K562 (cell line): ENCODE measurements at regions not wholly inside any gene's neighbourhood (a gene's known extent, or its start where the extent isn't known, plus 50 kb on each side); places are given as distances from the start of the nearest gene placed in this dataset.

Source experiments
- ATAC-seq: fragments of 200-7000 bp; cut with Tn5 transposase; 3 replicates; pipeline ENCODE4 v1.9.1; 2020; ENCODE audit warnings: moderate library complexity
- BruUV-seq: library from RNA; stranded (reverse); fragments of 400-500 nt; replicated peaks from 2 replicates; lab custom pipeline; 2021; lab: Mats Ljungman, UMichigan
- CTCF ChIA-PET: fragments of 300-600 bp; formaldehyde crosslinking; extraction: SDS; loops from one replicate; lab custom pipeline; 2021; ENCODE audit warnings: low intra/inter-chr PET ratio; lab: Yijun Ruan, JAX
- POLR2A ChIA-PET: fragments of 300-600, 350-650 bp; sonication (Branson Sonifier 250); formaldehyde crosslinking; extraction: SDS; loops from one replicate; lab custom pipeline; 2021; ENCODE audit warnings: antibody characterized with exemption, inconsistent platforms; lab: Yijun Ruan, JAX
- DNase-seq, 4 experiments: peaks; one replicate each; pipeline versions ENCODE4 v3.0.0 to v3.0.0-alpha.2; 2011 to 2018; ENCODE audit warnings: low spot score in 3 of 4, mixed read lengths in 3 of 4; ENCODE audit errors: extremely low read depth in 1 of 4
- FAIRE-seq: peaks from 2 replicates; lab custom pipeline; 2011; peaks lifted over from hg19 to GRCh38; lab: Jason Lieb, UNC
- H2AFZ ChIP-seq: 2 replicates; pipeline ENCODE4 v1.6.0; 2011; ENCODE audit warnings: low read depth, low read length, control low read depth, inconsistent platforms
- H3K27ac ChIP-seq: fragments of 200-600 bp; 3 replicates; pipeline ENCODE4 v1.8.0; 2011; ENCODE audit warnings: low read depth, mild to moderate bottlenecking, control low read depth, inconsistent platforms, low read length, moderate library complexity, mixed read lengths; ENCODE audit errors: extremely low read depth
- H3K27me3 ChIP-seq, 2 experiments: fragments of 300-600 bp in 1 of 2; 2 replicates in 1 of 2; 3 replicates in 1 of 2; pipeline versions ENCODE4 v1.6.0 to v1.8.0; 2011; ENCODE audit warnings: inconsistent platforms in 2 of 2, low read length in 2 of 2, mild to moderate bottlenecking in 1 of 2, mixed read lengths in 1 of 2, moderate library complexity in 1 of 2; ENCODE audit not compliant: control insufficient read depth in 2 of 2, insufficient read depth in 2 of 2
- H3K36me3 ChIP-seq: fragments of 300-600 bp; 3 replicates; pipeline ENCODE4 v1.8.0; 2011; ENCODE audit warnings: mild to moderate bottlenecking, low read length, inconsistent platforms; ENCODE audit not compliant: control insufficient read depth, insufficient read depth
- H3K4me1 ChIP-seq, 2 experiments: fragments of 200-600 bp in 1 of 2; replicated peaks in 1 of 2; 2 replicates in 1 of 2; 3 replicates in 1 of 2; pipeline versions ENCODE4 v1.5.1 to v1.8.0; 2011; ENCODE audit warnings: inconsistent platforms in 2 of 2, low read length in 2 of 2, mild to moderate bottlenecking in 1 of 2, mixed read lengths in 1 of 2, moderate library complexity in 1 of 2; ENCODE audit not compliant: control insufficient read depth in 2 of 2, insufficient read depth in 2 of 2
- H3K4me2 ChIP-seq: 2 replicates; pipeline ENCODE4 v1.6.1; 2011; ENCODE audit warnings: low read length, control low read depth, inconsistent platforms, mixed read lengths; ENCODE audit not compliant: insufficient read depth
- H3K4me3 ChIP-seq: fragments of 200-600 bp; sonication (generic), shearing (Covaris generic); 2 replicates; pipeline ENCODE4 v1.5.1; 2016; ENCODE audit warnings: control low read depth, inconsistent platforms
- H3K79me2 ChIP-seq: fragments of 200-600 bp; 3 replicates; pipeline ENCODE4 v1.8.0; 2011; ENCODE audit warnings: low read length, inconsistent platforms; ENCODE audit not compliant: control insufficient read depth, insufficient read depth
- H3K9ac ChIP-seq, 2 experiments: 2 replicates each; pipeline versions ENCODE4 v1.6.0 to v1.6.1; 2011; ENCODE audit warnings: low read depth in 2 of 2, low read length in 2 of 2, control low read depth in 1 of 2, inconsistent platforms in 1 of 2, mild to moderate bottlenecking in 1 of 2, mixed read lengths in 1 of 2; ENCODE audit not compliant: insufficient read depth in 1 of 2
- H3K9me1 ChIP-seq: one replicate; pipeline ENCODE4 v1.6.0; 2011; ENCODE audit warnings: inconsistent platforms, mild to moderate bottlenecking, low read length, moderate library complexity; ENCODE audit not compliant: control insufficient read depth, insufficient read depth
- H3K9me3 ChIP-seq: replicated peaks from 2 replicates; pipeline ENCODE4 v1.5.1; 2011; ENCODE audit warnings: low read depth, low read length, inconsistent platforms; ENCODE audit not compliant: control insufficient read depth, insufficient read depth
- H4K20me1 ChIP-seq: replicated peaks from 2 replicates; pipeline ENCODE4 v1.6.1; 2011; ENCODE audit warnings: low read length, inconsistent platforms, mixed read lengths; ENCODE audit not compliant: control insufficient read depth, insufficient read depth
- CBX2 ChIP-seq: fragments of 200-600 bp; sonication (generic); IDR thresholded peaks from one replicate; pipeline ENCODE4 v1.6.1; 2012; ENCODE audit warnings: mild to moderate bottlenecking, low read length, inconsistent platforms; ENCODE audit not compliant: insufficient read depth, poor library complexity, severe bottlenecking
- CHAMP1 ChIP-seq: fragments of 450-650 bp; IDR thresholded peaks from 2 replicates; pipeline ENCODE4 v1.6.1; 2016; ENCODE audit warnings: mild to moderate bottlenecking
- MAX ChIP-seq: sonication (generic); formaldehyde crosslinking; IDR thresholded peaks from 2 replicates; pipeline ENCODE4 v1.9.0; 2022; ENCODE audit warnings: mild to moderate bottlenecking, missing genetic modification reagents
- POLR2AphosphoS5 ChIP-seq: IDR thresholded peaks from 2 replicates; pipeline ENCODE4 v1.6.1; 2011; ENCODE audit warnings: mild to moderate bottlenecking, low read depth, low read length, moderate library complexity; ENCODE audit not compliant: control insufficient read depth, insufficient read depth
- ZBTB5 ChIP-seq: fragments of 450-650 bp; IDR thresholded peaks from 2 replicates; pipeline ENCODE4 v1.6.1; 2017; ENCODE audit warnings: antibody characterized with exemption
- ZNF175 ChIP-seq: fragments of 200-800 bp; sonication (Bioruptor generic); IDR thresholded peaks from 2 replicates; pipeline ENCODE4 v1.6.1; 2016; ENCODE audit warnings: low read depth, mild to moderate bottlenecking, missing genetic modification characterization, missing compliant biosample characterization
- ZNF324 ChIP-seq: fragments of 250-450 bp; sonication (Bioruptor Pico); IDR thresholded peaks from 2 replicates; pipeline ENCODE4 v1.4.0; 2020; ENCODE audit warnings: mild to moderate bottlenecking
- ZNF740 ChIP-seq, 3 experiments: fragments of 200-800 bp in 1 of 3; sonication (Bioruptor generic) in 1 of 3; sonication (generic) in 1 of 3; formaldehyde crosslinking in 1 of 3; IDR thresholded peaks; 2 replicates each; pipeline versions ENCODE4 v1.6.1 to v1.8.0; 2016 to 2022; ENCODE audit warnings: mild to moderate bottlenecking in 2 of 3, missing compliant biosample characterization in 2 of 3, missing genetic modification characterization in 2 of 3, missing genetic modification reagents in 1 of 3
- WGBS: fragments of 100-300 bp; shearing (Covaris generic); methylation state at CpG from one replicate; pipeline ENCODE4 v1.1.6; 2016; ENCODE audit warnings: low coverage, mixed read lengths; ENCODE audit not compliant: insufficient coverage; ENCODE audit errors: missing lambda C conversion rate; 5-methylcytosine and 5-hydroxymethylcytosine counted together
- in situ Hi-C: fragments of 300-500 bp; cut with MboI; formaldehyde crosslinking; loops from 4 replicates; pipeline ENCODE4 v1.15.0; 2018; ENCODE audit warnings: inconsistent platforms, mixed read lengths
- intact Hi-C: fragments of 100-400 bp; cut with micrococcal nuclease; formaldehyde crosslinking; loops from 2 replicates; pipeline ENCODE4 v1.14.2; 2022

GRCh38 chr11:80505771-80506170 is 1064.9 kb upstream of the TENM4 start:
- no peaks in the 10 kb centered on the region for H3K27me3 ChIP-seq
- H3K36me3 ChIP-seq, result no peaks in the 10 kb centered on the region
- H3K9me1 ChIP-seq, result no peaks in the 10 kb centered on the region
- POLR2A ChIA-PET, result no interaction called here
- no peak overlapping the region for H3K27ac ChIP-seq
- H3K9ac ChIP-seq, result no peak overlapping the region
- in situ Hi-C loops (no loop called here), intact Hi-C loops (no loop called here)
- no peak overlapping the region for H3K4me3 ChIP-seq
- H2AFZ ChIP-seq, result no peak overlapping the region
- ATAC-seq (no peak), FAIRE-seq (no peak), DNase-seq (no peak)
- no peaks in the 10 kb centered on the region for H3K79me2 ChIP-seq
- H3K9me3 ChIP-seq, result no peaks in the 10 kb centered on the region
- CTCF ChIA-PET, result no interaction called here
- H4K20me1 ChIP-seq, result no peaks in the 10 kb centered on the region
- H3K4me1 ChIP-seq, result no peaks in the 10 kb centered on the region
- 3% methylated on average over 7 of the region's 8 CpGs for WGBS
- BruUV-seq, result no TSS peak
- H3K4me2 ChIP-seq, result no peak overlapping the region
- TF ChIP-seq POLR2AphosphoS5, result no peak
- no peak for TF ChIP-seq ZNF175 (CRISPR knock-in tag)
- no peak for TF ChIP-seq ZNF324 (CRISPR knock-in tag)
- TF ChIP-seq ZBTB5, result no peak
- TF ChIP-seq CHAMP1, result no peak
- no peak for TF ChIP-seq ZNF740 (CRISPR knock-in tag; IDR thresholded peaks at IDR 0.05)
- no peak for TF ChIP-seq ZNF740 (tag; IDR thresholded peaks at IDR 0.05)
- TF ChIP-seq CBX2, result no peak
- no peak for TF ChIP-seq MAX
